PFSK-1 (cell line): ENCODE measurements at regions not wholly inside any gene's neighbourhood (a gene's known extent, or its start where the extent isn't known, plus 50 kb on each side); places are given as distances from the start of the nearest gene placed in this dataset.

Experiments used
- FOXP2 ChIP-seq: optimal IDR thresholded peaks from 2 replicates; pipeline ENCODE3; 2011; ENCODE audit warnings: borderline replicate concordance, control low read depth, inconsistent platforms; ENCODE audit not compliant: insufficient read depth; ENCODE audit errors: extremely low read length, extremely low read depth
- POLR2AphosphoS5 ChIP-seq: IDR thresholded peaks from 2 replicates; pipeline ENCODE4 v1.6.1; 2012; ENCODE audit warnings: low read depth, mild to moderate bottlenecking, control low read depth, low read length, moderate library complexity
- REST ChIP-seq, 2 experiments: IDR thresholded peaks; 2 replicates each; pipeline versions ENCODE4 v1.6.1 to v1.8.0; 2011 to 2012; ENCODE audit warnings: low read depth in 2 of 2, low read length in 2 of 2, control low read depth in 1 of 2, inconsistent platforms in 1 of 2, mild to moderate bottlenecking in 1 of 2, moderate library complexity in 1 of 2; ENCODE audit not compliant: insufficient read depth in 1 of 2
- SIN3A ChIP-seq: IDR thresholded peaks from 2 replicates; pipeline ENCODE4 v1.6.1; 2012; ENCODE audit warnings: mild to moderate bottlenecking, low read length, moderate library complexity, borderline replicate concordance; ENCODE audit not compliant: insufficient read depth
- TAF1 ChIP-seq: IDR thresholded peaks from 2 replicates; pipeline ENCODE4 v1.6.1; 2012; ENCODE audit warnings: low read length, control low read depth, borderline replicate concordance; ENCODE audit not compliant: insufficient read depth

DNA sequence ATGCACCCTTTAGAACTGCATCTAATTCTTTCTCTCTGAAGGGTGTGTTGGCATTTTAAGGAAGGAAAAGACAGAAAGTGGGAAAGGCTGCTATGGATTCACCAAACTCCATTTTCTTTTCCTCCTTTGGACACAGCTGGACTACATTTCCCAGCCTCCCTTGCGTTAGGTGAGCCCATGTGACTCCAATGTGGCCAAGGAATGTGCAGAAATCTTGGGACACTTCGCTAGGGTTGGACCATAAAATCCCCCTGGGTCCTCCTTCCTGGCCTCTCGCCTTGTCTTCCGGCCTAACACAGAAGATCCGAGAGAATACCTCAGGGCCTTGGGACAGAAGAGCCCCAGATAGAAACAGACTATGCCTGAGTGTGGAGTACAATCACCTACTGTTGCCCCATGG lies 56.3 kb downstream of the ABCC12 start:
- TF ChIP-seq TAF1 (no peak), SIN3A (no peak), POLR2AphosphoS5 (no peak), FOXP2 (no peak), REST (IDR thresholded peaks at IDR 0.05; ENCODE audit: insufficient read depth in 1 of 2, low read depth in 2 of 2, low read length in 2 of 2) (no peak)

DNA sequence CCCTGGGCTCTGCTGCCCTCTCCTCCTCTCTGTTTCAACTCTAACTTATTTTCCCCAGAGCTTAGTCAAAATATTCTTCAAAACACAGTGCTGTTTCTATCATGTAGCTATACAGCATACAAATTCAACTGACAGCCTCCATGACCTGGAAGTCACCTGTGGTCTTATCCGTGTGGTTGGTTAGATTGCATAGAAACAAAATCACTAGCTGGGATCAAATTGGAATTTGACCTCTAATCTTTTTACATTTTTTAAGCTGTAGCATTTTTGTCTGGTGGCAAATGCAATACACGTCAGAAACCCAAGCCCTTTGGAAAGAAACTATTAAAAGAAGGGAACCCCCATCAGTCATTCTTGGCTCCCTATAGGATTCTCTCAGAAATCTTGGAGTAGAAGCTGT lies 57.3 kb downstream of the ABCC12 start:
- TF ChIP-seq TAF1 (no peak), POLR2AphosphoS5 (no peak), SIN3A (no peak), FOXP2 (no peak), REST (IDR thresholded peaks at IDR 0.05; ENCODE audit: insufficient read depth in 1 of 2, low read depth in 2 of 2, low read length in 2 of 2) (no peak)

- no peak for TF ChIP-seq SIN3A
- no peak for TF ChIP-seq FOXP2
- TF ChIP-seq POLR2AphosphoS5, result no peak
- TF ChIP-seq TAF1, result no peak
- TF ChIP-seq REST (IDR thresholded peaks at IDR 0.05; ENCODE audit: insufficient read depth in 1 of 2, low read depth in 2 of 2, low read length in 2 of 2), result no peak
Observed at GRCh38 chr16:48091117-48091516, 64.7 kb downstream of the ABCC12 start.

DNA sequence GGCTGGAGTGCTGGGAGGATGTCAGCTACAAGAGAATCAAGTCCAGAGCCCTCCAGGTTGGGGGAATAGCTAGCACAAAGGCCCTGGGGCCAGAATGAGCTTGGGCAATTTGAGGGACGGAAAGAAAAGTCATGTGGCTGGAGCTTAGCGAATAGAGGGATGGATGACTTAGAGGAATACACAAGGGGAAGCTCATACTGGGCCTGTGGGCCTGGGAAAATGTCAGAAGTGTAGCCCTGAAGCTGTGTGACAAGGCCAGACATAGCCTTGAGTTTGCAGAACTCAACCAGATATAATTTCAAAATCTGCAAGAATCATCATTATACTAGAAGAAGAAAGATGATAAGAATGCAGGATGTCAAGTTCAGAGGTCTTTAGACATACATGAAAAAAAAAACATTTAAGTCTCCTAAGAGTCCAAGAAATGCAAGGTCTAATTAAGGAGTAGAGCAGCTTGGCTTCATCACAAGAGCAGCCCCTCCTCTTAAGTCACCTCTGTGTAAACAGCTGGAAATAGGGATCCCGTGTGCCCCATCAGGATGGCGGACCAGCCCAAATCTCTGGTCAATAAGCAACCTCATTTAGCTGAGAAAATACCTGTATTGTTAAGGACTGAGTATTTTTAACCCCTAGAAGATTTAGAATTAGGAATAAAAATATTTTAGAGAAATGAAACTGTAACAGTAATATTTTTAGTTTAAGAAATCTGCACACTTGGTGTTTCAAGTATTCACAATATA lies 66.6 kb downstream of the ABCC12 start:
- TF ChIP-seq FOXP2 (no peak), REST (IDR thresholded peaks at IDR 0.05; ENCODE audit: insufficient read depth in 1 of 2, low read depth in 2 of 2, low read length in 2 of 2) (no peak), POLR2AphosphoS5 (no peak), SIN3A (no peak), TAF1 (no peak)

DNA sequence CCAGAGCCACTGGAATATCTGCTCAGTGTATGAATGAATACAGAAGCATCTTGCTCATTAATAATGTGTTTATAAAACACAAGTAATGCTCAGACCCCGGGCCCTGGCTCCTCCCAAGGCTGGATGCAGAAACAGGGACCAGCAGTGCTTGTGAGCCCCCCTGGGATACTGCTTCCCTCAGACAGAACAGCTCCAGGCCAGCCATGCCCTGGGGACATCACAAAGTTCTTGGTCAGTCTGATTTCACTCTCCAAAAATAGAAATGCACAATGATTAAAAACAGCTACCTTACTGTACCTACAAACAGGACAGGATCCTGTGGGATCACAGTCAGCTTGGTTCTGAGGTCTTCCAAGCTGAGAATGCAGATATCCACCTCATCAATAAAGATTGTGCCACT lies 68.2 kb downstream of the ABCC12 start:
- no peak for TF ChIP-seq TAF1
- TF ChIP-seq REST (IDR thresholded peaks at IDR 0.05; ENCODE audit: insufficient read depth in 1 of 2, low read depth in 2 of 2, low read length in 2 of 2), result no peak
